ENCODE measurements at regions not wholly inside any gene's neighbourhood (a gene's known extent, or its start where the extent isn't known, plus 50 kb on each side); places are given as distances from the start of the nearest gene placed in this dataset.

- DNase-seq, result no peak
Measured at GRCh38 chr12:92492291-92492690, 210.5 kb upstream of the PLEKHG7 start.

GRCh38 chr12:92489781-92490180 lies 213.0 kb upstream of the PLEKHG7 start:
- no peak for DNase-seq

- DNase-seq, result no peak
Measured at GRCh38 chr12:92488735-92489134, 214.1 kb upstream of the PLEKHG7 start.

GRCh38 chr12:92487138-92487485 lies 215.7 kb upstream of the PLEKHG7 start:
- DNase-seq, result no peak

- DNase-seq, result no peak
Measured at GRCh38 chr12:92486443-92487137, 216.2 kb upstream of the PLEKHG7 start.

- DNase-seq, result no peak
Measured at GRCh38 chr12:92485351-92486348, 217.1 kb upstream of the PLEKHG7 start.

- DNase-seq, result no peak
Measured at GRCh38 chr12:92482599-92482998, 220.2 kb upstream of the PLEKHG7 start.

- no peak for DNase-seq
Measured at GRCh38 chr12:92481066-92481465, 221.7 kb upstream of the PLEKHG7 start.

- DNase-seq, result no peak
Measured at GRCh38 chr12:92478692-92479091, 224.1 kb upstream of the PLEKHG7 start.

- no peak for DNase-seq
Measured at GRCh38 chr12:92476844-92477243, 225.9 kb upstream of the PLEKHG7 start.

GRCh38 chr12:92473564-92473963 lies 229.2 kb upstream of the PLEKHG7 start:
- DNase-seq, result no peak

- no peak for DNase-seq
Measured at GRCh38 chr12:92472201-92472600, 230.6 kb upstream of the PLEKHG7 start.

- DNase-seq, result no peak
Measured at GRCh38 chr12:92471551-92471950, 231.2 kb upstream of the PLEKHG7 start.

- no peak for DNase-seq
Measured at GRCh38 chr12:92470608-92471021, 232.2 kb upstream of the PLEKHG7 start.

- no peak for DNase-seq
Measured at GRCh38 chr12:92469837-92470236, 233.0 kb upstream of the PLEKHG7 start.

GRCh38 chr12:92468358-92469020 lies 234.3 kb upstream of the PLEKHG7 start:
- DNase-seq, result no peak

GRCh38 chr12:92467886-92468285 lies 234.9 kb upstream of the PLEKHG7 start:
- no peak for DNase-seq

- DNase-seq, result peak; percentile 50
Measured at GRCh38 chr12:92466391-92467305, 236.1 kb upstream of the PLEKHG7 start.

GRCh38 chr12:92465786-92466295 lies 236.9 kb upstream of the PLEKHG7 start:
- DNase-seq, result no peak

- no peak for DNase-seq
Measured at GRCh38 chr12:92464911-92465310, 237.9 kb upstream of the PLEKHG7 start.

- DNase-seq, result no peak
Measured at GRCh38 chr12:92463171-92463570, 239.6 kb upstream of the PLEKHG7 start.

- DNase-seq, result no peak
Measured at GRCh38 chr12:92462527-92462926, 240.3 kb upstream of the PLEKHG7 start.

All from NCI-H2029 (cell line).